HG02870 (cell line): ENCODE measurements at regions not wholly inside any gene's neighbourhood (a gene's known extent, or its start where the extent isn't known, plus 50 kb on each side); places are given as distances from the start of the nearest gene placed in this dataset.
A peak's percentile ranks its signal among the peaks of the same experiment; 100 is the strongest.

Experiments
- ATAC-seq: cut with Tn5 transposase; IDR thresholded peaks from one replicate; pipeline ENCODE4 v1.9.1; 2021; ENCODE audit warnings: mild to moderate bottlenecking, moderate library complexity; ENCODE audit not compliant: unreplicated experiment

- no peak for ATAC-seq
Measured at GRCh38 chr5:53359916-53360517, 120.4 kb upstream of the FST start.

GRCh38 chr5:53360811-53361210 lies 119.6 kb upstream of the FST start:
- ATAC-seq, result no peak

GRCh38 chr5:53361708-53362107 lies 118.7 kb upstream of the FST start:
- no peak for ATAC-seq

- no peak for ATAC-seq
Measured at GRCh38 chr5:53362521-53362941, 117.9 kb upstream of the FST start.

- no peak for ATAC-seq
Measured at GRCh38 chr5:53364061-53364460, 116.4 kb upstream of the FST start.

- ATAC-seq, result no peak
Measured at GRCh38 chr5:53366245-53366644, 114.2 kb upstream of the FST start.

- no peak for ATAC-seq
Measured at GRCh38 chr5:53367727-53368126, 112.7 kb upstream of the FST start.

GRCh38 chr5:53368516-53368915 lies 111.9 kb upstream of the FST start:
- no peak for ATAC-seq

- ATAC-seq, result no peak
Measured at GRCh38 chr5:53368966-53369605, 111.3 kb upstream of the FST start.

- ATAC-seq, result no peak
Measured at GRCh38 chr5:53369681-53370080, 110.7 kb upstream of the FST start.

- ATAC-seq, result no peak
Measured at GRCh38 chr5:53373451-53374158, 106.8 kb upstream of the FST start.

GRCh38 chr5:53376853-53377252 lies 103.6 kb upstream of the FST start:
- no peak for ATAC-seq

GRCh38 chr5:53378190-53378589 lies 102.2 kb upstream of the FST start:
- no peak for ATAC-seq

- no peak for ATAC-seq
Measured at GRCh38 chr5:53378590-53379247, 101.7 kb upstream of the FST start.

- ATAC-seq, result no peak
Measured at GRCh38 chr5:53386341-53386740, 94.1 kb upstream of the FST start.

GRCh38 chr5:53389093-53389492 lies 91.3 kb upstream of the FST start:
- no peak for ATAC-seq

- peak; percentile 83 for ATAC-seq
Measured at GRCh38 chr5:53392073-53392472, 88.4 kb upstream of the FST start.

- ATAC-seq, result no peak
Measured at GRCh38 chr5:53394808-53395207, 85.6 kb upstream of the FST start.

- ATAC-seq, result no peak
Measured at GRCh38 chr5:53397141-53397757, 83.2 kb upstream of the FST start.

- no peak for ATAC-seq
Measured at GRCh38 chr5:53397845-53398244, 82.6 kb upstream of the FST start.

- ATAC-seq, result no peak
Measured at GRCh38 chr5:53399926-53400697, 80.3 kb upstream of the FST start.
